ENCODE measurements at regions not wholly inside any gene's neighbourhood (a gene's known extent, or its start where the extent isn't known, plus 50 kb on each side); places are given as distances from the start of the nearest gene placed in this dataset.
"Not testable (repeated sequence)": the region's sequence is repeated elsewhere in the genome, so short reads cannot be mapped to it uniquely, and the experiment has no call there.

GRCh38 chr16:86833136-86833535 is 254.8 kb downstream of the FOXL1 start:
- DNase-seq (ENCODE audit: low read depth in 2 of 2): no peak

- DNase-seq (ENCODE audit: low read depth in 2 of 2): no peak
Observed at GRCh38 chr16:86834451-86835035, 256.2 kb downstream of the FOXL1 start.

GRCh38 chr16:86835982-86836381 is 257.6 kb downstream of the FOXL1 start:
- DNase-seq (ENCODE audit: low read depth in 2 of 2): no peak

GRCh38 chr16:86836503-86837129 is 258.3 kb downstream of the FOXL1 start:
- DNase-seq (ENCODE audit: low read depth in 2 of 2): no peak

GRCh38 chr16:86843812-86844211 is 265.5 kb downstream of the FOXL1 start:
- no peak for DNase-seq (ENCODE audit: low read depth in 2 of 2)

GRCh38 chr16:86844695-86845094 is 266.3 kb downstream of the FOXL1 start:
- DNase-seq (ENCODE audit: low read depth in 2 of 2): no peak

GRCh38 chr16:86846136-86846535 is 267.8 kb downstream of the FOXL1 start:
- DNase-seq (ENCODE audit: low read depth in 2 of 2): no peak

GRCh38 chr16:86848821-86849220 is 270.5 kb downstream of the FOXL1 start:
- no peak for DNase-seq (ENCODE audit: low read depth in 2 of 2)

GRCh38 chr16:86850670-86851069 is 272.3 kb downstream of the FOXL1 start:
- DNase-seq (ENCODE audit: low read depth in 2 of 2): no peak

- DNase-seq (ENCODE audit: low read depth in 2 of 2): no peak
Observed at GRCh38 chr16:86852135-86852534, 273.8 kb downstream of the FOXL1 start.

GRCh38 chr16:86854058-86854621 is 275.8 kb downstream of the FOXL1 start:
- DNase-seq (ENCODE audit: low read depth in 2 of 2): no peak

- no peak for DNase-seq (ENCODE audit: low read depth in 2 of 2)
Observed at GRCh38 chr16:86854626-86855294, 276.4 kb downstream of the FOXL1 start.

GRCh38 chr16:86856946-86857586 is 278.7 kb downstream of the FOXL1 start:
- DNase-seq (ENCODE audit: low read depth in 2 of 2): no peak

GRCh38 chr16:86857807-86858206 is 279.5 kb downstream of the FOXL1 start:
- DNase-seq (ENCODE audit: low read depth in 2 of 2): no peak

- DNase-seq (ENCODE audit: low read depth in 2 of 2): no peak
Observed at GRCh38 chr16:86858501-86858900, 280.2 kb downstream of the FOXL1 start.

GRCh38 chr16:86861270-86861858 is 283.0 kb downstream of the FOXL1 start:
- not testable (repeated sequence) for DNase-seq (ENCODE audit: low read depth in 2 of 2)

- DNase-seq (ENCODE audit: low read depth in 2 of 2): no peak
Observed at GRCh38 chr16:86862595-86863280, 284.4 kb downstream of the FOXL1 start.

- no peak for DNase-seq (ENCODE audit: low read depth in 2 of 2)
Observed at GRCh38 chr16:86863609-86864008, 285.3 kb downstream of the FOXL1 start.

- no peak for DNase-seq (ENCODE audit: low read depth in 2 of 2)
Observed at GRCh38 chr16:86864586-86864985, 286.2 kb downstream of the FOXL1 start.

GRCh38 chr16:86865851-86866662 is 287.7 kb downstream of the FOXL1 start:
- no peak for DNase-seq (ENCODE audit: low read depth in 2 of 2)
